PFSK-1 (cell line): ENCODE measurements at regions not wholly inside any gene's neighbourhood (a gene's known extent, or its start where the extent isn't known, plus 50 kb on each side); places are given as distances from the start of the nearest gene placed in this dataset.

ENCODE experiments used
- POLR2AphosphoS5 ChIP-seq: IDR thresholded peaks from 2 replicates; pipeline ENCODE4 v1.6.1; 2012; ENCODE audit warnings: low read depth, mild to moderate bottlenecking, control low read depth, low read length, moderate library complexity
- REST ChIP-seq, 2 experiments: IDR thresholded peaks; 2 replicates each; pipeline versions ENCODE4 v1.6.1 to v1.8.0; 2011 to 2012; ENCODE audit warnings: low read depth in 2 of 2, low read length in 2 of 2, control low read depth in 1 of 2, inconsistent platforms in 1 of 2, mild to moderate bottlenecking in 1 of 2, moderate library complexity in 1 of 2; ENCODE audit not compliant: insufficient read depth in 1 of 2
- SIN3A ChIP-seq: IDR thresholded peaks from 2 replicates; pipeline ENCODE4 v1.6.1; 2012; ENCODE audit warnings: mild to moderate bottlenecking, low read length, moderate library complexity, borderline replicate concordance; ENCODE audit not compliant: insufficient read depth

GRCh38 chr15:67946701-67947100 is 106.9 kb upstream of the RNU6-1 start:
- TF ChIP-seq REST (IDR thresholded peaks at IDR 0.05; ENCODE audit: insufficient read depth in 1 of 2, low read depth in 2 of 2, low read length in 2 of 2), result no peak
- TF ChIP-seq SIN3A, result no peak
- no peak for TF ChIP-seq POLR2AphosphoS5
